Naive thymus-derived CD4-positive, alpha-beta T cell (primary cell): ENCODE measurements at regions not wholly inside any gene's neighbourhood (a gene's known extent, or its start where the extent isn't known, plus 50 kb on each side); places are given as distances from the start of the nearest gene placed in this dataset.
"Not testable (repeated sequence)": the region's sequence is repeated elsewhere in the genome, so short reads cannot be mapped to it uniquely, and the experiment has no call there.

Source experiments
- ATAC-seq: fragments of 150-1000 bp; cut with Tn5 transposase; 2 replicates; pipeline ENCODE4 v1.10.0; 2021; ENCODE audit warnings: mild to moderate bottlenecking, moderate library complexity
- CTCF ChIA-PET: fragments of 350-600 bp; sonication (Branson Sonifier 250); formaldehyde crosslinking; loops from one replicate; lab custom pipeline; 2021; ENCODE audit warnings: antibody characterized with exemption; lab: Charles Lee
- POLR2A ChIA-PET: fragments of 350-600 bp; sonication (Branson Sonifier 250); formaldehyde crosslinking; loops from one replicate; lab custom pipeline; 2021; ENCODE audit warnings: antibody characterized with exemption, inconsistent platforms; lab: Charles Lee
- DNase-seq, 9 donors: peaks; one replicate each; pipeline versions ENCODE4 v3.0.0 to v3.0.0-alpha.2; 2020 to 2022; ENCODE audit warnings: mixed read lengths in 1 of 9
- H3K27ac ChIP-seq: one replicate; pipeline ENCODE4 v1.7.0; 2013; ENCODE audit warnings: mild to moderate bottlenecking, low read depth, low read length, moderate library complexity
- H3K27me3 ChIP-seq, 2 donors: one replicate each; pipeline ENCODE4 v1.7.0; 2013; ENCODE audit warnings: low read length in 2 of 2, mild to moderate bottlenecking in 2 of 2, moderate library complexity in 2 of 2; ENCODE audit not compliant: control insufficient read depth in 2 of 2, insufficient read depth in 2 of 2
- H3K36me3 ChIP-seq, 3 experiments: 1 replicate in 2 of 3; 2 replicates in 1 of 3; pipeline ENCODE4 v1.7.0; 2013; ENCODE audit warnings: low read length in 3 of 3, mild to moderate bottlenecking in 3 of 3, moderate library complexity in 1 of 3; ENCODE audit not compliant: insufficient read depth in 3 of 3, control insufficient read depth in 2 of 3
- H3K4me1 ChIP-seq, 2 donors: one replicate each; pipeline ENCODE4 v1.7.0; 2013; ENCODE audit warnings: low read length in 2 of 2, mild to moderate bottlenecking in 2 of 2, moderate library complexity in 1 of 2; ENCODE audit not compliant: control insufficient read depth in 2 of 2, insufficient read depth in 2 of 2
- H3K4me3 ChIP-seq: 2 replicates; pipeline ENCODE4 v1.7.0; 2013; ENCODE audit warnings: mild to moderate bottlenecking, low read length
- H3K9me3 ChIP-seq, 3 experiments: 1 replicate in 2 of 3; 2 replicates in 1 of 3; pipeline ENCODE4 v1.7.0; 2013; ENCODE audit warnings: low read length in 3 of 3; ENCODE audit not compliant: control insufficient read depth in 2 of 3
- H3K27ac Mint-ChIP-seq, 9 donors: one replicate each; pipeline ENCODE4 v1.8.0; 2020 to 2022; ENCODE audit warnings: mixed read lengths in 9 of 9, mild to moderate bottlenecking in 8 of 9, moderate library complexity in 5 of 9, inconsistent platforms in 2 of 9
- H3K27me3 Mint-ChIP-seq, 5 donors: one replicate each; pipeline ENCODE4 v1.8.0; 2021 to 2022; ENCODE audit warnings: mixed read lengths in 5 of 5, mild to moderate bottlenecking in 1 of 5
- H3K36me3 Mint-ChIP-seq, 5 donors: one replicate each; pipeline ENCODE4 v1.8.0; 2020 to 2022; ENCODE audit warnings: mixed read lengths in 5 of 5, mild to moderate bottlenecking in 3 of 5, inconsistent platforms in 1 of 5
- H3K4me1 Mint-ChIP-seq, 7 donors: one replicate each; pipeline ENCODE4 v1.8.0; 2020 to 2022; ENCODE audit warnings: mixed read lengths in 7 of 7, mild to moderate bottlenecking in 3 of 7, inconsistent platforms in 1 of 7
- H3K4me3 Mint-ChIP-seq, 10 donors: one replicate each; pipeline ENCODE4 v1.8.0; 2020 to 2022; ENCODE audit warnings: mild to moderate bottlenecking in 10 of 10, mixed read lengths in 10 of 10, moderate library complexity in 6 of 10, inconsistent platforms in 2 of 10
- H3K9me3 Mint-ChIP-seq, 11 donors: one replicate each; pipeline ENCODE4 v1.8.0; 2020 to 2022; ENCODE audit warnings: mixed read lengths in 11 of 11, mild to moderate bottlenecking in 4 of 11, inconsistent platforms in 1 of 11, moderate library complexity in 1 of 11
- intact Hi-C, 2 donors: fragments of 100-400 bp; cut with micrococcal nuclease; formaldehyde crosslinking; loops; one replicate each; pipeline ENCODE4 v1.15.1; 2023

- intact Hi-C loops, H3K9me3 Mint-ChIP-seq: not testable (repeated sequence)
Observed at GRCh38 chr2:95755956-95756669, 164.3 kb downstream of the TRIM43 start.

GRCh38 chr2:95757988-95758387, 166.2 kb downstream of the TRIM43 start:
- no peaks in the 10 kb centered on the region for H3K4me1 ChIP-seq
- Mint-ChIP-seq H3K4me1 (no peaks in the 10 kb centered on the region), H3K27ac (no peak overlapping the region), H3K36me3 (no peaks in the 10 kb centered on the region), H3K4me3 (no peak overlapping the region), H3K9me3 (peaks cover 0 to 2% (median 0%) of the 10 kb centered on the region in 11 donors), H3K27me3 (no peaks in the 10 kb centered on the region)
- H3K27ac ChIP-seq: no peak overlapping the region
- POLR2A ChIA-PET: no interaction called here
- ATAC-seq (no peak), DNase-seq (no peak)
- intact Hi-C loops: no loop called here
- H3K27me3 ChIP-seq: no peaks in the 10 kb centered on the region
- CTCF ChIA-PET: no interaction called here
- no peaks in the 10 kb centered on the region for H3K9me3 ChIP-seq
- H3K36me3 ChIP-seq: no peaks in the 10 kb centered on the region
- no peak overlapping the region for H3K4me3 ChIP-seq

More at GRCh38 chr2:95755956-95756669, 164.3 kb downstream of the TRIM43 start:
- H3K4me1 Mint-ChIP-seq, DNase-seq, H3K27me3 ChIP-seq, H3K36me3 Mint-ChIP-seq, H3K36me3 ChIP-seq, POLR2A ChIA-PET, H3K4me3 Mint-ChIP-seq, H3K9me3 ChIP-seq, ATAC-seq, H3K4me3 ChIP-seq, H3K4me1 ChIP-seq, CTCF ChIA-PET, H3K27ac Mint-ChIP-seq, H3K27me3 Mint-ChIP-seq, H3K27ac ChIP-seq: not testable (repeated sequence)

GRCh38 chr2:95759481-95760246, 167.9 kb downstream of the TRIM43 start:
- H3K9me3 Mint-ChIP-seq: no peaks in the 10 kb centered on the region
- intact Hi-C loops: no loop called here

GRCh38 chr2:95760806-95761525, 169.2 kb downstream of the TRIM43 start:
- intact Hi-C loops: no loop called here
- H3K36me3 ChIP-seq: no peaks in the 10 kb centered on the region
- Mint-ChIP-seq H3K9me3 (peaks cover 0 to 3% (median 0%) of the 10 kb centered on the region in 11 donors), H3K27ac (no peak overlapping the region), H3K4me1 (no peaks in the 10 kb centered on the region), H3K4me3 (no peak overlapping the region), H3K27me3 (no peaks in the 10 kb centered on the region), H3K36me3 (no peaks in the 10 kb centered on the region)
- H3K4me1 ChIP-seq: no peaks in the 10 kb centered on the region
- DNase-seq: no peak
- no peak overlapping the region for H3K27ac ChIP-seq
- POLR2A ChIA-PET: no interaction called here
- no peak overlapping the region for H3K4me3 ChIP-seq
- H3K9me3 ChIP-seq: no peaks in the 10 kb centered on the region
- no peaks in the 10 kb centered on the region for H3K27me3 ChIP-seq
- CTCF ChIA-PET: no interaction called here
- ATAC-seq: no peak

More at GRCh38 chr2:95759481-95760246, 167.9 kb downstream of the TRIM43 start:
- H3K4me1 ChIP-seq: no peaks in the 10 kb centered on the region
- ChIA-PET CTCF (no interaction called here), POLR2A (no interaction called here)
- no peak overlapping the region for H3K4me3 ChIP-seq
- DNase-seq (no peak), ATAC-seq (no peak)
- H3K36me3 ChIP-seq: no peaks in the 10 kb centered on the region
- Mint-ChIP-seq H3K4me1 (no peaks in the 10 kb centered on the region), H3K27me3 (no peaks in the 10 kb centered on the region), H3K27ac (no peak overlapping the region), H3K4me3 (no peak overlapping the region), H3K36me3 (no peaks in the 10 kb centered on the region)
- H3K27me3 ChIP-seq: no peaks in the 10 kb centered on the region
- H3K9me3 ChIP-seq: no peaks in the 10 kb centered on the region
- no peak overlapping the region for H3K27ac ChIP-seq

- no peaks in the 10 kb centered on the region for H3K27me3 ChIP-seq
- no peak for ATAC-seq
- no peak overlapping the region for H3K4me3 ChIP-seq
- H3K4me1 Mint-ChIP-seq: no peaks in the 10 kb centered on the region
- no peaks in the 10 kb centered on the region for H3K36me3 ChIP-seq
- no peaks in the 10 kb centered on the region for H3K36me3 Mint-ChIP-seq
- H3K27ac Mint-ChIP-seq: no peak overlapping the region
- H3K27me3 Mint-ChIP-seq: no peaks in the 10 kb centered on the region
- POLR2A ChIA-PET: no interaction called here
- no peak for DNase-seq
- H3K9me3 Mint-ChIP-seq: peaks cover 0 to 3% (median 0%) of the 10 kb centered on the region in 11 donors
- H3K4me1 ChIP-seq: no peaks in the 10 kb centered on the region
- no peak overlapping the region for H3K4me3 Mint-ChIP-seq
- CTCF ChIA-PET: no interaction called here
- no peaks in the 10 kb centered on the region for H3K9me3 ChIP-seq
- H3K27ac ChIP-seq: no peak overlapping the region
- intact Hi-C loops: no loop called here
Observed at GRCh38 chr2:95761556-95761955, 169.8 kb downstream of the TRIM43 start.

- H3K4me3 Mint-ChIP-seq, H3K36me3 Mint-ChIP-seq, H3K4me1 ChIP-seq, H3K9me3 Mint-ChIP-seq, intact Hi-C loops, H3K36me3 ChIP-seq, H3K27ac Mint-ChIP-seq, H3K4me1 Mint-ChIP-seq, H3K4me3 ChIP-seq, H3K27me3 ChIP-seq, DNase-seq, ATAC-seq, CTCF ChIA-PET, H3K27ac ChIP-seq, H3K27me3 Mint-ChIP-seq, POLR2A ChIA-PET, H3K9me3 ChIP-seq: not testable (repeated sequence)
Observed at GRCh38 chr2:95762023-95763021, 170.5 kb downstream of the TRIM43 start.
